NCI-H526 (cell line): ENCODE measurements at regions not wholly inside any gene's neighbourhood (a gene's known extent, or its start where the extent isn't known, plus 50 kb on each side); places are given as distances from the start of the nearest gene placed in this dataset.

Source experiments
- DNase-seq, 2 experiments: peaks; one replicate each; lab custom pipeline; 2025; lab: John Stamatoyannopoulos, UW

GRCh38 chr5:92795633-92796032 lies 785.4 kb downstream of the NR2F1-AS1 start:
- DNase-seq = no peak

GRCh38 chr5:92780057-92780456 lies 801.0 kb downstream of the NR2F1-AS1 start:
- no peak for DNase-seq

- no peak for DNase-seq
These were observed 801.5 kb downstream of the NR2F1-AS1 start for GRCh38 chr5:92779536-92779935.

GRCh38 chr5:92778261-92778660 lies 802.8 kb downstream of the NR2F1-AS1 start:
- DNase-seq = no peak

GRCh38 chr5:92777421-92777820 lies 803.6 kb downstream of the NR2F1-AS1 start:
- no peak for DNase-seq

GRCh38 chr5:92775711-92776615 lies 805.1 kb downstream of the NR2F1-AS1 start:
- no peak for DNase-seq

- no peak for DNase-seq
These were observed 811.0 kb downstream of the NR2F1-AS1 start for GRCh38 chr5:92769978-92770377.

- DNase-seq = no peak
These were observed 819.4 kb downstream of the NR2F1-AS1 start for GRCh38 chr5:92761585-92761984.

- no peak for DNase-seq
These were observed 820.5 kb downstream of the NR2F1-AS1 start for GRCh38 chr5:92760550-92760949.

GRCh38 chr5:92758552-92758951 lies 822.5 kb downstream of the NR2F1-AS1 start:
- no peak for DNase-seq

GRCh38 chr5:92749943-92750342 lies 831.1 kb downstream of the NR2F1-AS1 start:
- no peak for DNase-seq

GRCh38 chr5:92748072-92748676 lies 832.8 kb downstream of the NR2F1-AS1 start:
- no peak for DNase-seq

- no peak for DNase-seq
These were observed 839.1 kb downstream of the NR2F1-AS1 start for GRCh38 chr5:92741906-92742305.

GRCh38 chr5:92734211-92734940 lies 846.6 kb downstream of the NR2F1-AS1 start:
- DNase-seq = no peak

GRCh38 chr5:92730486-92730885 lies 850.5 kb downstream of the NR2F1-AS1 start:
- no peak for DNase-seq

- DNase-seq = no peak
These were observed 851.9 kb downstream of the NR2F1-AS1 start for GRCh38 chr5:92729088-92729487.

- no peak for DNase-seq
These were observed 865.0 kb downstream of the NR2F1-AS1 start for GRCh38 chr5:92715946-92716520.

- no peak for DNase-seq
These were observed 867.2 kb downstream of the NR2F1-AS1 start for GRCh38 chr5:92713826-92714225.

- no peak for DNase-seq
These were observed 867.7 kb downstream of the NR2F1-AS1 start for GRCh38 chr5:92713335-92713743.

- DNase-seq = no peak
These were observed 869.1 kb downstream of the NR2F1-AS1 start for GRCh38 chr5:92711956-92712355.

- DNase-seq = no peak
These were observed 876.4 kb downstream of the NR2F1-AS1 start for GRCh38 chr5:92704590-92704989.

GRCh38 chr5:92703976-92704375 lies 877.0 kb downstream of the NR2F1-AS1 start:
- no peak for DNase-seq
